HCT116 (cell line): ENCODE measurements at regions not wholly inside any gene's neighbourhood (a gene's known extent, or its start where the extent isn't known, plus 50 kb on each side); places are given as distances from the start of the nearest gene placed in this dataset.
"Not testable (repeated sequence)": the region's sequence is repeated elsewhere in the genome, so short reads cannot be mapped to it uniquely, and the experiment has no call there.

Source experiments
- CEBPB ChIP-seq: IDR thresholded peaks from 2 replicates; pipeline ENCODE4 v1.6.1; 2012; ENCODE audit warnings: low read depth
- EGR1 ChIP-seq: IDR thresholded peaks from 2 replicates; pipeline ENCODE4 v1.6.1; 2012; ENCODE audit warnings: low read depth
- EZH2 ChIP-seq: fragments of 200-600 bp; sonication (generic); IDR thresholded peaks from 2 replicates; pipeline ENCODE4 v1.6.1; 2017; ENCODE audit warnings: antibody characterized with exemption, mixed run types
- POLR2A ChIP-seq: IDR thresholded peaks from 2 replicates; pipeline ENCODE4 v1.7.0; 2011; ENCODE audit warnings: borderline replicate concordance; ENCODE audit not compliant: insufficient read depth, insufficient read length; ENCODE audit errors: extremely low read depth
- POLR2AphosphoS5 ChIP-seq: IDR thresholded peaks from 2 replicates; pipeline ENCODE4 v1.6.1; 2011; ENCODE audit warnings: mild to moderate bottlenecking, low read depth, low read length, moderate library complexity
- RAD21 ChIP-seq: IDR thresholded peaks from 2 replicates; pipeline ENCODE4 v1.6.1; 2012; ENCODE audit warnings: low read depth, mild to moderate bottlenecking
- SIN3A ChIP-seq: IDR thresholded peaks from 2 replicates; pipeline ENCODE4 v1.6.1; 2012; ENCODE audit warnings: low read depth
- YY1 ChIP-seq: IDR thresholded peaks from 2 replicates; pipeline ENCODE4 v1.6.1; 2011; ENCODE audit warnings: low read length, low read depth, moderate library complexity, mild to moderate bottlenecking; ENCODE audit not compliant: insufficient replicate concordance; ENCODE audit errors: extremely low read depth
- ZNF274 ChIP-seq: fragments of 200-500 bp; sonication (Bioruptor generic); IDR thresholded peaks from 2 replicates; pipeline ENCODE4 v1.6.1; 2014; ENCODE audit warnings: mild to moderate bottlenecking, low read depth, low read length, inconsistent platforms
- TF ChIP-seq, protein P1 (sequence below), 3 experiments: fragments of 200-600 bp in 1 of 3; sonication (generic) in 1 of 3; IDR thresholded peaks in 2 of 3; conservative IDR thresholded peaks in 1 of 3; 2 replicates each; pipeline ENCODE4 v1.5.1; 2012 to 2017; ENCODE audit warnings: low read depth in 2 of 3, low read length in 2 of 3, antibody characterized with exemption in 1 of 3, borderline replicate concordance in 1 of 3, control low read depth in 1 of 3, mild to moderate bottlenecking in 1 of 3, mixed read lengths in 1 of 3, mixed run types in 1 of 3, moderate library complexity in 1 of 3; ENCODE audit not compliant: insufficient read depth in 1 of 3
- TF ChIP-seq, protein P2 (sequence below): IDR thresholded peaks from 2 replicates; pipeline ENCODE4 v1.6.1; 2012
- TF ChIP-seq, protein P3 (sequence below): IDR thresholded peaks from 2 replicates; pipeline ENCODE4 v1.6.1; 2012

DNA sequence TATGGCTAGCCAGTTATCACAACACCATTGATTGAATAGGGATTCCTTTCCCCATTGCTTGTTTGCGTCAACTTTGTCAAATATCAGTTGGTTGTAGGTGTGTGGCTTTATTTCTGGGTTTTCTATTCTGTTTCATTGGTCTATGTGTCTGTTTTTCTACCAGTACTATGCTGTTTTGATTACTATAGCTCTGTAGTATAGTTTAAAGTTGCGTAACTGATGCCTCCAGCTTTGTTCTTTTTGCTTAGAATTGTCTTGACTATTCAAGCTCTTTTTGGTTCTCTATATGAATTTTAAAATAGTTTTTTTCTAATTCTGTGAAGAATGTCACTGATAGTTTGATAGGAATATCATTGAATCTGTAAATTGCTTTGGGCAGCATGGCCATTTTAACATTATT, 194.9 kb upstream of the FN1 start:
- TF ChIP-seq SIN3A, EGR1, POLR2A, POLR2AphosphoS5, RAD21, EZH2, YY1, ZNF274: not testable (repeated sequence)
- TF ChIP-seq, protein P1, sequence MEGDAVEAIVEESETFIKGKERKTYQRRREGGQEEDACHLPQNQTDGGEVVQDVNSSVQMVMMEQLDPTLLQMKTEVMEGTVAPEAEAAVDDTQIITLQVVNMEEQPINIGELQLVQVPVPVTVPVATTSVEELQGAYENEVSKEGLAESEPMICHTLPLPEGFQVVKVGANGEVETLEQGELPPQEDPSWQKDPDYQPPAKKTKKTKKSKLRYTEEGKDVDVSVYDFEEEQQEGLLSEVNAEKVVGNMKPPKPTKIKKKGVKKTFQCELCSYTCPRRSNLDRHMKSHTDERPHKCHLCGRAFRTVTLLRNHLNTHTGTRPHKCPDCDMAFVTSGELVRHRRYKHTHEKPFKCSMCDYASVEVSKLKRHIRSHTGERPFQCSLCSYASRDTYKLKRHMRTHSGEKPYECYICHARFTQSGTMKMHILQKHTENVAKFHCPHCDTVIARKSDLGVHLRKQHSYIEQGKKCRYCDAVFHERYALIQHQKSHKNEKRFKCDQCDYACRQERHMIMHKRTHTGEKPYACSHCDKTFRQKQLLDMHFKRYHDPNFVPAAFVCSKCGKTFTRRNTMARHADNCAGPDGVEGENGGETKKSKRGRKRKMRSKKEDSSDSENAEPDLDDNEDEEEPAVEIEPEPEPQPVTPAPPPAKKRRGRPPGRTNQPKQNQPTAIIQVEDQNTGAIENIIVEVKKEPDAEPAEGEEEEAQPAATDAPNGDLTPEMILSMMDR (IDR thresholded peaks at IDR 0.05 in 2 of 3, conservative IDR thresholded peaks at IDR 0.05 in 1 of 3; ENCODE audit: borderline replicate concordance in 1 of 3, insufficient read depth in 1 of 3, low read depth in 2 of 3, low read length in 2 of 3): not testable (repeated sequence)
- TF ChIP-seq CEBPB: peak; percentile 55; the same call in 1 of the 2 replicates
- TF ChIP-seq, protein P2, sequence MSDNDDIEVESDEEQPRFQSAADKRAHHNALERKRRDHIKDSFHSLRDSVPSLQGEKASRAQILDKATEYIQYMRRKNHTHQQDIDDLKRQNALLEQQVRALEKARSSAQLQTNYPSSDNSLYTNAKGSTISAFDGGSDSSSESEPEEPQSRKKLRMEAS: not testable (repeated sequence)
- TF ChIP-seq, protein P3, sequence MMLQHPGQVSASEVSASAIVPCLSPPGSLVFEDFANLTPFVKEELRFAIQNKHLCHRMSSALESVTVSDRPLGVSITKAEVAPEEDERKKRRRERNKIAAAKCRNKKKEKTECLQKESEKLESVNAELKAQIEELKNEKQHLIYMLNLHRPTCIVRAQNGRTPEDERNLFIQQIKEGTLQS: not testable (repeated sequence)
